GM20000 (cell line): ENCODE measurements at regions not wholly inside any gene's neighbourhood (a gene's known extent, or its start where the extent isn't known, plus 50 kb on each side); places are given as distances from the start of the nearest gene placed in this dataset.

ENCODE experiments used
- DNase-seq: peaks from one replicate; pipeline ENCODE4 v3.0.0; 2012; ENCODE audit warnings: low spot score
- TF ChIP-seq, protein P1 (sequence below): IDR thresholded peaks from 2 replicates; pipeline ENCODE4 v1.5.1; 2012; ENCODE audit warnings: mild to moderate bottlenecking, control low read depth; ENCODE audit errors: extremely low read depth, missing control alignments

DNA sequence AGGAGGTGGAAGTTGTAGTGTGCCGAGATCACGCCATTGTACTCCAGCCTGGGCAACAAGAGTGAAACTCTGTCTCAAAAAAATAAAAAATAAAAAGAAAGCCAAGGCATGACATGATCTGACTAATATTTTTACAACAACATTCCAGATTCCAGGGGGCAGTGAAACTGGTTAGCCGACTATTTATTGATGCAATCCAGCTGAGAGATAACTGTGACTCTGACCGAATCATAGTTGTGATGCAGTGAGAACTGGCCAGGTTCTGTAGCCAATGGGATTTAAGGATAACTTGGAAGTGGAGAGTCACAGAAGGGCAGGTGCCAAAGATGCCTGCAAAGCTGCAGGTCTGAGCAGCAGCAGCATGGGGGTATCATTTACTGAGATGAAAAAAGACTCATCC is 82.9 kb upstream of the TSHZ2 start:
- no peak for DNase-seq
- TF ChIP-seq, protein P1, sequence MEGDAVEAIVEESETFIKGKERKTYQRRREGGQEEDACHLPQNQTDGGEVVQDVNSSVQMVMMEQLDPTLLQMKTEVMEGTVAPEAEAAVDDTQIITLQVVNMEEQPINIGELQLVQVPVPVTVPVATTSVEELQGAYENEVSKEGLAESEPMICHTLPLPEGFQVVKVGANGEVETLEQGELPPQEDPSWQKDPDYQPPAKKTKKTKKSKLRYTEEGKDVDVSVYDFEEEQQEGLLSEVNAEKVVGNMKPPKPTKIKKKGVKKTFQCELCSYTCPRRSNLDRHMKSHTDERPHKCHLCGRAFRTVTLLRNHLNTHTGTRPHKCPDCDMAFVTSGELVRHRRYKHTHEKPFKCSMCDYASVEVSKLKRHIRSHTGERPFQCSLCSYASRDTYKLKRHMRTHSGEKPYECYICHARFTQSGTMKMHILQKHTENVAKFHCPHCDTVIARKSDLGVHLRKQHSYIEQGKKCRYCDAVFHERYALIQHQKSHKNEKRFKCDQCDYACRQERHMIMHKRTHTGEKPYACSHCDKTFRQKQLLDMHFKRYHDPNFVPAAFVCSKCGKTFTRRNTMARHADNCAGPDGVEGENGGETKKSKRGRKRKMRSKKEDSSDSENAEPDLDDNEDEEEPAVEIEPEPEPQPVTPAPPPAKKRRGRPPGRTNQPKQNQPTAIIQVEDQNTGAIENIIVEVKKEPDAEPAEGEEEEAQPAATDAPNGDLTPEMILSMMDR = no peak

DNA sequence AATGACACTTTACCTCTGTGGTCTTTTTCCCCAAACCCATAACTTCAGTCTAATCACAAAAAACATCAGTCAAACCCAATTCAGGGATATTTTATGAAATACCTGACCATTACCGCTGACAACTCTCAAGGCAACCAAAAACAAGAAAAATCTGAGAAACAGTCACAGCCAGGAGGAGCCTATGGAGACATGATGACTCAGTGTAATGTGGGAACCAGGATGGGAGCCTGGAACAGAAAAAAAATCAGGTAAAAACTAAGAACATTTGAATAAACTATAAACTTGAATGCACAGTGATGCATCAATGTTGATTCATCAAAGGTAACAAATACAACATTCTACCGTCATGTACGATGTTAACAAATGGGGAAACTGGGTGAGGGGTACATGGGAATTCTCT is 84.1 kb upstream of the TSHZ2 start:
- DNase-seq = no peak
- TF ChIP-seq, protein P1 = no peak

DNA sequence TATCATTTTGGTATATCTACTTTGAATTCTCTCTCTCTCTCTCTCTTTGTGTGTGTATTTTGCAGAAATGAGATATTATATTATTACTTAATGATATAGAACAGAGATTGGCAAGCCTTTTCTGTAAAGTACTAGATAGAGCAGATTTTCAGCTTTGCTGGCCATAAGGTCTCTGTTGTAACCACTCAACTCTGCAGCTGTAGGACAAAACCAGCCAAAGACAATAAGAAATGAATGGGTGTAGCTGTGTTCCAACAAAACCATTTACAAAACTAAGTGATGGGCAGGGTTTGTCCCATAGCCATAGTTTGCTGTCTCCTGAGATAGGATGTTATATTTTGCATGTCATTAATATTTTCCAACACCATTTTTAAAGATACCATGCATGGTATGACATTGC is 91.2 kb upstream of the TSHZ2 start:
- no peak for DNase-seq
- TF ChIP-seq, protein P1 = no peak

DNA sequence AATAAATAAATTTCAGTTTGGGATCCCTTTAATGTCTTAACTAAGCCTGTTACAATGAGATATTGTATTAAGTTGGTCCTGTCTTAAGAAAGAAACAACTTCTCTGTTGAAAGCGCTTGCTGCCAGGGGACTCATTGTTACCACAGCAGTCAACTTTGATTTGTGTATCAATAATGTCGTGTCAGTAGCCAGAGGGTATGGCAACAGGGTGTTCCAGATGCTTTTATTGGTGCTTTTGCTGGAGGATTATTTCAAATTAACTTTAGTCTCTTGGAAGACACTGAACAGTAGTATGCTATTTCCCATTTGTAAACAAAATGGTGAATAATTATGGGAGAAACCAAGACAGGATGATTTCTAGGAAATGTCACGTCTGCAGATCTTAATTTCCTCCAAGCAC is 91.9 kb upstream of the TSHZ2 start:
- TF ChIP-seq, protein P1 = no peak
- DNase-seq = no peak

GRCh38 chr20:52874241-52874640 is 97.9 kb upstream of the TSHZ2 start:
- TF ChIP-seq, protein P1 = no peak
- DNase-seq = no peak

DNA sequence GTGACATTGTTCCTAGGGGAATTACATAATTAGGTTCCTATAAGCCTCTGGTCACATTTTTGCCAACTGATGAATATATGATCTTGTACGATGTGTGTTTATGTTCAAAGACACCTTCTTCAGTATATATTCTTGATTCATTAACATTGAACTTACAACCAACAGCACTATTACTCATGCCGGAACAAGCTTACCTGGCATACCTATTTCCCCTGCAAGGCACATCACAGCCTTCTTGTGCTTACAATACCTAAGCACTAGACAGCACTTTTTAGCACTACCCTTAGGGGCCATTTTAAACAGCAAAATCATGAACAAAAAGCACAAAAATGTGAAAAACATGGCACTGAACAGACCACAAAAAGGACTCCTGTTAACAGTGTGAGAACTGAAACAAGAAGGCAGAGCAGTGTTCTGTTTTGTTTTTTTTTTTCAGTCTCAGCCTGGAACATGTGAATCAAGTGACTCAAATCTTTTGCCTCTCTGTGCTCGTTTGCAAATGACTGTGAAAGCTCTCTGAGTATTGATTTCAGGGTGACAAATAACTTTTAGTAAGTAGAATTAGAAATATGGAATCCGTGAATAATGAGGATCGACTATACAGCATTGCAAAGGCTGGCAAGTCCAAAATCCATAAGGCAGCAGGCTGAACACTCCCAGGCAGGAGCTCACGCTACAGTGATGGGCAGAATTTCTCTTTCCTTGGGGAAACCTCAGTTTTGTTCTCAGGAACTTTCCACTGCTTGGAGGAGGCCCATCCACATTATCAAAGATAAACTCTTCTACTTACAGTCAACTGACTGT is 102.3 kb upstream of the TSHZ2 start:
- TF ChIP-seq, protein P1 = no peak
- no peak for DNase-seq

DNA sequence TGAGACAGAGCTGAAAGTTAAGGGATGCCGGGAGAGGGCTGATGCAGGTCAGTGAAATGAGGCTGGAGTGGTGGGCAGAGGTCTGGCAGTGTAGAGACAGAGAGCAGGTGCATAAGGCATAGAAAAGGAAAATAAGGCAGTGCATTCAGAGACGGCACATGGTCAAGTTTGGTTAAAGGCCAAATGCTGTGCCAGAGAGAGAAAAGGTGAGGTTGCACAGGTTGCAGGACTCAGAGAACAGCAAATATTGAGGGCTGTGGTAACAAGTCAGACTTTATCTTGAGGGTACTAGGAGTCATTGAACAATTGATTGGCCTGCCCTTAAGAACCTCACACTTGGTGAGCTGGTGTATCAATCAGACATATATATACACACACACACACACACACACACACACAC is 102.9 kb upstream of the TSHZ2 start:
- TF ChIP-seq, protein P1 = no peak
- DNase-seq = no peak
